CD14-positive monocyte (primary cell): ENCODE measurements at regions not wholly inside any gene's neighbourhood (a gene's known extent, or its start where the extent isn't known, plus 50 kb on each side); places are given as distances from the start of the nearest gene placed in this dataset.

Experiments used
- DNase-seq, 3 donors: peaks; one replicate each; pipeline ENCODE4 v3.0.0-alpha.2; 2011 to 2022
- H2AFZ ChIP-seq: 2 replicates; pipeline ENCODE4 v1.6.0; 2012; ENCODE audit warnings: mild to moderate bottlenecking, low read depth, low read length, inconsistent platforms; ENCODE audit not compliant: insufficient read depth, poor library complexity, severe bottlenecking
- H3K27ac ChIP-seq, 2 donors: 1 replicate in 1 of 2; 2 replicates in 1 of 2; pipeline ENCODE4 v1.5.1; 2012 to 2013; ENCODE audit warnings: low read length in 2 of 2, control low read depth in 1 of 2, inconsistent platforms in 1 of 2, low read depth in 1 of 2, mild to moderate bottlenecking in 1 of 2
- H3K27me3 ChIP-seq, 2 donors: one replicate each; pipeline versions ENCODE4 v1.6.0 to v1.6.1; 2011 to 2013; ENCODE audit warnings: low read length in 2 of 2; ENCODE audit not compliant: control insufficient read depth in 2 of 2, insufficient read depth in 2 of 2
- H3K36me3 ChIP-seq, 2 donors: replicated peaks in 1 of 2; 1 replicate in 1 of 2; 2 replicates in 1 of 2; pipeline versions ENCODE4 v1.5.1 to v1.6.1; 2012 to 2013; ENCODE audit warnings: low read length in 2 of 2, control low read depth in 1 of 2, inconsistent platforms in 1 of 2, mild to moderate bottlenecking in 1 of 2; ENCODE audit not compliant: insufficient read depth in 2 of 2, control insufficient read depth in 1 of 2
- H3K4me1 ChIP-seq, 2 donors: 1 replicate in 1 of 2; 2 replicates in 1 of 2; pipeline versions ENCODE4 v1.5.1 to v1.6.1; 2012 to 2013; ENCODE audit warnings: low read length in 2 of 2, control low read depth in 1 of 2, inconsistent platforms in 1 of 2, mild to moderate bottlenecking in 1 of 2, moderate library complexity in 1 of 2; ENCODE audit not compliant: insufficient read depth in 2 of 2, control insufficient read depth in 1 of 2
- H3K4me2 ChIP-seq: replicated peaks from 2 replicates; pipeline ENCODE3; 2012; ENCODE audit warnings: low read length, moderate library complexity, mild to moderate bottlenecking; ENCODE audit not compliant: poor library complexity, severe bottlenecking; ENCODE audit errors: extremely low read depth
- H3K4me3 ChIP-seq, 3 experiments: fragments of 200-600 bp in 1 of 3; sonication (generic) in 1 of 3; replicated peaks in 1 of 3; 1 replicate in 2 of 3; 2 replicates in 1 of 3; pipeline ENCODE4 v1.5.1; 2011 to 2013; ENCODE audit warnings: low read length in 3 of 3, mild to moderate bottlenecking in 3 of 3, control low read depth in 2 of 3, low read depth in 2 of 3, inconsistent platforms in 1 of 3, moderate library complexity in 1 of 3
- H3K79me2 ChIP-seq: 2 replicates; pipeline ENCODE4 v1.6.0; 2012; ENCODE audit warnings: mild to moderate bottlenecking, control low read depth, inconsistent platforms, low read length, moderate library complexity; ENCODE audit not compliant: insufficient read depth
- H3K9ac ChIP-seq: 2 replicates; pipeline ENCODE4 v1.6.0; 2017; ENCODE audit warnings: low read length, mild to moderate bottlenecking; ENCODE audit not compliant: insufficient read depth, poor library complexity, severe bottlenecking
- H3K9me3 ChIP-seq, 2 donors: replicated peaks in 1 of 2; 1 replicate in 1 of 2; 2 replicates in 1 of 2; pipeline versions ENCODE4 v1.5.1 to v1.6.1; 2012 to 2013; ENCODE audit warnings: low read length in 2 of 2, control low read depth in 1 of 2; ENCODE audit not compliant: control insufficient read depth in 1 of 2, insufficient read depth in 1 of 2
- H4K20me1 ChIP-seq: 2 replicates; pipeline ENCODE4 v1.6.0; 2012; ENCODE audit warnings: mild to moderate bottlenecking, low read length, control low read depth, moderate library complexity; ENCODE audit not compliant: insufficient read depth
- H3K27ac Mint-ChIP-seq, 7 donors: one replicate each; pipeline ENCODE4 v1.8.0; 2020; ENCODE audit warnings: mild to moderate bottlenecking in 7 of 7, mixed read lengths in 7 of 7, moderate library complexity in 6 of 7, inconsistent platforms in 2 of 7
- H3K27me3 Mint-ChIP-seq, 3 donors: one replicate each; pipeline ENCODE4 v1.8.0; 2021 to 2022; ENCODE audit warnings: low read depth in 3 of 3, mild to moderate bottlenecking in 3 of 3, mixed read lengths in 3 of 3, moderate library complexity in 3 of 3, inconsistent platforms in 1 of 3
- H3K36me3 Mint-ChIP-seq, 2 donors: one replicate each; pipeline ENCODE4 v1.8.0; 2020; ENCODE audit warnings: mixed read lengths in 2 of 2, inconsistent platforms in 1 of 2, mild to moderate bottlenecking in 1 of 2
- H3K4me1 Mint-ChIP-seq: one replicate; pipeline ENCODE4 v1.8.0; 2020; ENCODE audit warnings: mild to moderate bottlenecking, mixed read lengths
- H3K4me3 Mint-ChIP-seq, 2 donors: one replicate each; pipeline ENCODE4 v1.8.0; 2020; ENCODE audit warnings: mild to moderate bottlenecking in 2 of 2, mixed read lengths in 2 of 2, moderate library complexity in 1 of 2
- H3K9me3 Mint-ChIP-seq, 7 donors: one replicate each; pipeline ENCODE4 v1.8.0; 2020 to 2022; ENCODE audit warnings: mixed read lengths in 7 of 7, mild to moderate bottlenecking in 6 of 7, moderate library complexity in 6 of 7, inconsistent platforms in 2 of 7
- WGBS: methylation state at CpG from one replicate; pipeline ENCODE4 v1.1.5; 2013; ENCODE audit warnings: missing lambda C conversion rate; ENCODE audit not compliant: insufficient coverage; 5-methylcytosine and 5-hydroxymethylcytosine counted together
- intact Hi-C, 2 donors: fragments of 100-400 bp; cut with micrococcal nuclease; formaldehyde crosslinking; loops; one replicate each; pipeline versions ENCODE4 v1.15.0 to v1.15.1; 2023
- TF ChIP-seq, protein P1 (sequence below): fragments of 200-600 bp; IDR thresholded peaks from one replicate; pipeline ENCODE4 v1.8.0; 2022; ENCODE audit warnings: antibody characterized with exemption, mild to moderate bottlenecking

- no peak overlapping the region for H3K4me3 Mint-ChIP-seq
- Histone ChIP-seq H2AFZ (no peak overlapping the region), H3K27me3 (no peaks in the 10 kb centered on the region), H3K9ac (no peak overlapping the region), H3K4me3 (no peak overlapping the region), H3K9me3 (no peaks in the 10 kb centered on the region), H3K27ac (no peak overlapping the region), H3K36me3 (no peaks in the 10 kb centered on the region), H3K4me1 (no peaks in the 10 kb centered on the region), H3K79me2 (no peaks in the 10 kb centered on the region), H4K20me1 (no peaks in the 10 kb centered on the region), H3K4me2 (no peak overlapping the region)
- H3K36me3 Mint-ChIP-seq = no peaks in the 10 kb centered on the region
- intact Hi-C loops = no loop called here
- peaks cover 0 to 12% (median 4%) of the 10 kb centered on the region in 7 donors for H3K9me3 Mint-ChIP-seq
- TF ChIP-seq, protein P1, sequence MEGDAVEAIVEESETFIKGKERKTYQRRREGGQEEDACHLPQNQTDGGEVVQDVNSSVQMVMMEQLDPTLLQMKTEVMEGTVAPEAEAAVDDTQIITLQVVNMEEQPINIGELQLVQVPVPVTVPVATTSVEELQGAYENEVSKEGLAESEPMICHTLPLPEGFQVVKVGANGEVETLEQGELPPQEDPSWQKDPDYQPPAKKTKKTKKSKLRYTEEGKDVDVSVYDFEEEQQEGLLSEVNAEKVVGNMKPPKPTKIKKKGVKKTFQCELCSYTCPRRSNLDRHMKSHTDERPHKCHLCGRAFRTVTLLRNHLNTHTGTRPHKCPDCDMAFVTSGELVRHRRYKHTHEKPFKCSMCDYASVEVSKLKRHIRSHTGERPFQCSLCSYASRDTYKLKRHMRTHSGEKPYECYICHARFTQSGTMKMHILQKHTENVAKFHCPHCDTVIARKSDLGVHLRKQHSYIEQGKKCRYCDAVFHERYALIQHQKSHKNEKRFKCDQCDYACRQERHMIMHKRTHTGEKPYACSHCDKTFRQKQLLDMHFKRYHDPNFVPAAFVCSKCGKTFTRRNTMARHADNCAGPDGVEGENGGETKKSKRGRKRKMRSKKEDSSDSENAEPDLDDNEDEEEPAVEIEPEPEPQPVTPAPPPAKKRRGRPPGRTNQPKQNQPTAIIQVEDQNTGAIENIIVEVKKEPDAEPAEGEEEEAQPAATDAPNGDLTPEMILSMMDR = no peak
- H3K27me3 Mint-ChIP-seq = peaks cover 0 to 2% (median 2%) of the 10 kb centered on the region in 3 donors
- no CpG with 5 or more reads among the region's 1 CpG for WGBS
- H3K4me1 Mint-ChIP-seq = no peaks in the 10 kb centered on the region
- no peak overlapping the region for H3K27ac Mint-ChIP-seq
- no peak for DNase-seq
Observed at GRCh38 chrX:42515939-42516338, 262.0 kb downstream of the PPP1R2C start.

DNA sequence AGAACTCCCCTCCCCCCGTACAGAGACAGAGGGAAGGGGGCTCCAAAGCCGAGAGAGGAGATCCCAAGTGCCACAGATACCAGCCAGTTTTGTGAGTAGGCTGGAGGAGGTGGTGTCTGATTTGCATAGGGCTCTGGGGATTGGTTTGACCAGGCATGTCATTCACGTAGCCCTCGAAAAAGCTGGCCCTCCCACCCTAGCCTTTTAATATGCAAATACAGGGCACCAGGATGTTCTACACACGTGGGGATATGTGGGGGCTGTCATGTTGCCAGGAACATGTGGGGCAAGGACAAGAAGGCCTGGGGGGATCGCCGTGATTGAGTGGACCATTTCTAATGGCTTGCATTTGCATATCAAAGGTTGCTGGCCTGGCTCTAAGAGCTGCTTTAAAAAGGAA, 272.9 kb downstream of the PPP1R2C start:
- intact Hi-C loops = no loop called here
- Histone ChIP-seq H3K79me2 (no peaks in the 10 kb centered on the region), H3K27me3 (no peaks in the 10 kb centered on the region), H3K9ac (no peak overlapping the region), H3K4me1 (no peaks in the 10 kb centered on the region), H3K27ac (no peak overlapping the region), H3K4me2 (no peak overlapping the region), H4K20me1 (no peaks in the 10 kb centered on the region), H2AFZ (no peak overlapping the region), H3K36me3 (no peaks in the 10 kb centered on the region), H3K9me3 (peaks cover 0 to 4% of the 10 kb centered on the region in 2 donors), H3K4me3 (no peak overlapping the region)
- 100% methylated on average over 2 of the region's 7 CpGs for WGBS
- TF ChIP-seq, protein P1 = no peak
- Mint-ChIP-seq H3K4me3 (no peak overlapping the region), H3K9me3 (peaks cover 0 to 22% (median 5%) of the 10 kb centered on the region in 7 donors), H3K36me3 (no peaks in the 10 kb centered on the region), H3K27ac (peak overlapping the region in 1 of 7 donors; percentile 46), H3K27me3 (peaks cover 0 to 2% (median under 1%) of the 10 kb centered on the region in 3 donors), H3K4me1 (no peaks in the 10 kb centered on the region)
- DNase-seq = no peak
